Pancreas (tissue), 10 donors: ENCODE measurements at regions not wholly inside any gene's neighbourhood (a gene's known extent, or its start where the extent isn't known, plus 50 kb on each side); places are given as distances from the start of the nearest gene placed in this dataset.
"Not testable (repeated sequence)": the region's sequence is repeated elsewhere in the genome, so short reads cannot be mapped to it uniquely, and the experiment has no call there.

ENCODE experiments used
- ATAC-seq, 4 donors: fragments of 200-7000 bp; cut with Tn5 transposase; one replicate each; pipeline versions ENCODE4 v1.8.0 to v1.9.1; 2020; ENCODE audit warnings: mild to moderate bottlenecking in 4 of 4, moderate library complexity in 4 of 4
- DNase-seq, 6 donors: peaks; one replicate each; pipeline ENCODE4 v3.0.0-alpha.2; 2020
- FAIRE-seq: peaks from 2 replicates; lab custom pipeline; 2012; peaks lifted over from hg19 to GRCh38; lab: Jason Lieb, UNC
- H3K27ac ChIP-seq, 4 donors: fragments of 200-600 bp; sonication (generic); 1 replicate in 3 of 4; 2 replicates in 1 of 4; pipeline versions ENCODE4 v1.5.0 to v1.8.0; 2020
- H3K27me3 ChIP-seq, 4 donors: fragments of 200-600 bp; one replicate each; pipeline ENCODE4 v1.8.0; 2021
- H3K36me3 ChIP-seq, 3 donors: fragments of 200-600 bp; sonication (generic) in 1 of 3; one replicate each; pipeline versions ENCODE4 v1.5.0 to v1.8.0; 2020 to 2021
- H3K4me1 ChIP-seq, 3 donors: fragments of 200-600 bp; one replicate each; pipeline ENCODE4 v1.8.0; 2021
- H3K4me3 ChIP-seq, 4 donors: fragments of 200-600 bp; sonication (generic) in 2 of 4; one replicate each; pipeline versions ENCODE4 v1.5.0 to v1.8.0; 2020 to 2021
- H3K9me3 ChIP-seq, 4 donors: fragments of 200-600 bp; one replicate each; pipeline ENCODE4 v1.8.0; 2021
- WGBS, 2 donors: extraction: QIAGEN DNeasy Blood & Tissue Kit; methylation state at CpG; one replicate each; pipeline ENCODE4 v1.1.7; 2013; 5-methylcytosine and 5-hydroxymethylcytosine counted together
- intact Hi-C, 3 donors: fragments of 100-400 bp; cut with DNase I; formaldehyde crosslinking; loops; one replicate each; pipeline versions ENCODE4 v1.11.1 to v1.14.2; 2022
- TF ChIP-seq, protein P1 (sequence below), 4 donors: fragments of 200-600 bp; sonication (generic) in 3 of 4; IDR thresholded peaks; one replicate each; pipeline versions ENCODE4 v1.5.0 to v1.8.0; 2021; ENCODE audit warnings: antibody characterized with exemption in 4 of 4
- donor health status: healthy with polysubstance abuse.
- donor health status: DM: no; HTN: no; CAD: no; lungs with moderate emphysema.
- donor health status: DM: no; HTN: no; CAD: no.
- donor health status: control.
- donor health status: control.
- donor health status: Bipolar disorder and iron deficiency.
- donor health status: DM: yes; HTN: yes; CAD: no.
- donor health status: DM: no; HTN: no; CAD: no.
- donor health status: DM: no; HTN: no; CAD: no.
- donor health status: DM: yes; HTN: yes; CAD: no.

- no peak overlapping the region for H3K4me3 ChIP-seq
- no peaks in the 10 kb centered on the region for H3K27me3 ChIP-seq
- DNase-seq (no peak), FAIRE-seq (no peak), ATAC-seq (no peak)
- H3K9me3 ChIP-seq = no peaks in the 10 kb centered on the region
- H3K27ac ChIP-seq = no peak overlapping the region
- TF ChIP-seq, protein P1, sequence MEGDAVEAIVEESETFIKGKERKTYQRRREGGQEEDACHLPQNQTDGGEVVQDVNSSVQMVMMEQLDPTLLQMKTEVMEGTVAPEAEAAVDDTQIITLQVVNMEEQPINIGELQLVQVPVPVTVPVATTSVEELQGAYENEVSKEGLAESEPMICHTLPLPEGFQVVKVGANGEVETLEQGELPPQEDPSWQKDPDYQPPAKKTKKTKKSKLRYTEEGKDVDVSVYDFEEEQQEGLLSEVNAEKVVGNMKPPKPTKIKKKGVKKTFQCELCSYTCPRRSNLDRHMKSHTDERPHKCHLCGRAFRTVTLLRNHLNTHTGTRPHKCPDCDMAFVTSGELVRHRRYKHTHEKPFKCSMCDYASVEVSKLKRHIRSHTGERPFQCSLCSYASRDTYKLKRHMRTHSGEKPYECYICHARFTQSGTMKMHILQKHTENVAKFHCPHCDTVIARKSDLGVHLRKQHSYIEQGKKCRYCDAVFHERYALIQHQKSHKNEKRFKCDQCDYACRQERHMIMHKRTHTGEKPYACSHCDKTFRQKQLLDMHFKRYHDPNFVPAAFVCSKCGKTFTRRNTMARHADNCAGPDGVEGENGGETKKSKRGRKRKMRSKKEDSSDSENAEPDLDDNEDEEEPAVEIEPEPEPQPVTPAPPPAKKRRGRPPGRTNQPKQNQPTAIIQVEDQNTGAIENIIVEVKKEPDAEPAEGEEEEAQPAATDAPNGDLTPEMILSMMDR (IDR thresholded peaks at IDR 0.05) = no peak
- intact Hi-C loops = no loop called here
- WGBS, 2 donors = 55 to 62% methylated on average over 5 of the region's 5 CpGs
- no peaks in the 10 kb centered on the region for H3K36me3 ChIP-seq
- no peaks in the 10 kb centered on the region for H3K4me1 ChIP-seq
These were observed 140.0 kb upstream of the FHL2 start for GRCh38 chr2:105538840-105539239.

- Histone ChIP-seq H3K27ac (no peak overlapping the region), H3K36me3 (no peaks in the 10 kb centered on the region), H3K4me3 (no peak overlapping the region), H3K9me3 (no peaks in the 10 kb centered on the region), H3K27me3 (no peaks in the 10 kb centered on the region), H3K4me1 (no peaks in the 10 kb centered on the region)
- ATAC-seq (no peak), FAIRE-seq (no peak), DNase-seq (no peak)
- intact Hi-C loops = no loop called here
- TF ChIP-seq, protein P1 (IDR thresholded peaks at IDR 0.05) = no peak
- WGBS, 2 donors = 56% methylated on average over 4 of the region's 4 CpGs
These were observed 139.1 kb upstream of the FHL2 start for GRCh38 chr2:105537920-105538319.

GRCh38 chr2:105537466-105537865 is 138.6 kb upstream of the FHL2 start:
- no peak for FAIRE-seq
- DNase-seq = no peak
- WGBS, 2 donors = 72 to 83% methylated on average over 7 of the region's 7 CpGs

GRCh38 chr2:105536175-105536574 is 137.3 kb upstream of the FHL2 start:
- H3K27me3 ChIP-seq = no peaks in the 10 kb centered on the region
- no peak overlapping the region for H3K27ac ChIP-seq
- FAIRE-seq (no peak), ATAC-seq (no peak), DNase-seq (no peak)
- intact Hi-C loops = no loop called here
- H3K9me3 ChIP-seq = no peaks in the 10 kb centered on the region
- TF ChIP-seq, protein P1 (IDR thresholded peaks at IDR 0.05) = no peak
- no peaks in the 10 kb centered on the region for H3K4me1 ChIP-seq
- H3K4me3 ChIP-seq = no peak overlapping the region
- no peaks in the 10 kb centered on the region for H3K36me3 ChIP-seq
- WGBS, 2 donors = 54 to 55% methylated on average over 3 of the region's 3 CpGs

More at GRCh38 chr2:105537466-105537865, 138.6 kb upstream of the FHL2 start:
- ATAC-seq = no peak
- no peaks in the 10 kb centered on the region for H3K4me1 ChIP-seq
- intact Hi-C loops = no loop called here
- no peaks in the 10 kb centered on the region for H3K27me3 ChIP-seq
- H3K36me3 ChIP-seq = no peaks in the 10 kb centered on the region
- H3K9me3 ChIP-seq = no peaks in the 10 kb centered on the region
- H3K27ac ChIP-seq = no peak overlapping the region
- TF ChIP-seq, protein P1 (IDR thresholded peaks at IDR 0.05) = no peak
- H3K4me3 ChIP-seq = no peak overlapping the region

GRCh38 chr2:105529258-105529657 is 130.4 kb upstream of the FHL2 start:
- ATAC-seq, H3K27ac ChIP-seq, H3K36me3 ChIP-seq, intact Hi-C loops, H3K4me3 ChIP-seq, DNase-seq, H3K9me3 ChIP-seq, FAIRE-seq, H3K4me1 ChIP-seq, H3K27me3 ChIP-seq: not testable (repeated sequence)
